ENCODE measurements at regions not wholly inside any gene's neighbourhood (a gene's known extent, or its start where the extent isn't known, plus 50 kb on each side); places are given as distances from the start of the nearest gene placed in this dataset.

DNA sequence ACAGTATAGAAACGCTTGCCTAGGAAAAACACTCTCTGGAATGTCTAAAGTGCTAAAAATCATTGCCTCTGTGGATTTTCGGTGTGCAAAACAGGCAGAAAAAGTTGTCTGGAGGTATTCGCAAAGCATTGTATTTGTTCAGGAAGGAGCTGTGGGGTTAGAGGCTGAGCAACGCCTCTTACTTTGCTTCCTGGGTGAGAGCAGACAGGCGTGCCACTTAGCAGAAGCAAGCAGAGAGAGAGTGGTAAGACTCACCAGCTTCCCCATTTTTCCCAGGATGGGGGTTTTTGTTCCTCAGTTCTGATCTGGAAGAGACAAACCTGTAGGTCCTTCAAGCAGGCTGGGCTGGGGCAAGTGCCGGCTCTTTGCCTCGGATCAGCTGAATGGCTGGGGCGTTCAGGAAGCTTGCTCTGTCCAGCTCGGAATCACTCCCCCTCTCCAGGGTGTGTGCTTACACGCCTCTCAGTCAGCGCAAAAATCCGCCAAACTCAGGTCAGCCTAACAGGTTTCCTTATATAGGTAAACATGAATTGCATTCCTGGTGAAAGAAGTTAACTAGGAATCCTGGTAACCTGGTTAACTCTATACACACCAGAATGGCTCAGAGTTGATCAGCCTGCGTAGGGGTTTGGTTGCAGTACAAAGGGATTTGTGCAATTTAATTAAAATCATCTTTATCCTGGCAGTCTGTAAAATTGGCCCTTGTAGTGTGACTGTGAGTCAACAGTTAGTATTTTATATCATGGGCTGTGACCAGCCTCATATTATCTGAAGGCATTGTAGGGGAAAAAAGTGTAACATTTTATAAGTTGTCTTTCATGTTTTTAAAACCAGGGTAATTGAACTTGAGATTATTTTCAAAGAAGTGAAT lies 213.1 kb upstream of the MID1 start:
- TF ChIP-seq JUN (IDR thresholded peaks at IDR 0.05; ENCODE audit: borderline replicate concordance, insufficient read depth, insufficient read length, low read depth) (no peak), POLR2A (IDR thresholded peaks at IDR 0.05; ENCODE audit: low read depth, low read length) (no peak), GATA2 (IDR thresholded peaks at IDR 0.05; ENCODE audit: insufficient read depth, insufficient read length, low read depth, low read length) (no peak), EZH2 (IDR thresholded peaks at IDR 0.05; ENCODE audit: borderline replicate concordance, low read depth, low read length, severe bottlenecking) (no peak), FOS (IDR thresholded peaks at IDR 0.05; ENCODE audit: borderline replicate concordance, insufficient read depth, low read length) (no peak), POLR2AphosphoS5 (IDR thresholded peaks at IDR 0.05; ENCODE audit: insufficient read depth, low read depth, low read length) (no peak), MYC (IDR thresholded peaks at IDR 0.05; ENCODE audit: low read depth, low read length) (no peak)
- TF ChIP-seq, protein P1, sequence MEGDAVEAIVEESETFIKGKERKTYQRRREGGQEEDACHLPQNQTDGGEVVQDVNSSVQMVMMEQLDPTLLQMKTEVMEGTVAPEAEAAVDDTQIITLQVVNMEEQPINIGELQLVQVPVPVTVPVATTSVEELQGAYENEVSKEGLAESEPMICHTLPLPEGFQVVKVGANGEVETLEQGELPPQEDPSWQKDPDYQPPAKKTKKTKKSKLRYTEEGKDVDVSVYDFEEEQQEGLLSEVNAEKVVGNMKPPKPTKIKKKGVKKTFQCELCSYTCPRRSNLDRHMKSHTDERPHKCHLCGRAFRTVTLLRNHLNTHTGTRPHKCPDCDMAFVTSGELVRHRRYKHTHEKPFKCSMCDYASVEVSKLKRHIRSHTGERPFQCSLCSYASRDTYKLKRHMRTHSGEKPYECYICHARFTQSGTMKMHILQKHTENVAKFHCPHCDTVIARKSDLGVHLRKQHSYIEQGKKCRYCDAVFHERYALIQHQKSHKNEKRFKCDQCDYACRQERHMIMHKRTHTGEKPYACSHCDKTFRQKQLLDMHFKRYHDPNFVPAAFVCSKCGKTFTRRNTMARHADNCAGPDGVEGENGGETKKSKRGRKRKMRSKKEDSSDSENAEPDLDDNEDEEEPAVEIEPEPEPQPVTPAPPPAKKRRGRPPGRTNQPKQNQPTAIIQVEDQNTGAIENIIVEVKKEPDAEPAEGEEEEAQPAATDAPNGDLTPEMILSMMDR (IDR thresholded peaks at IDR 0.05; ENCODE audit: extremely low read depth in 1 of 2, insufficient read depth in 1 of 2, low read depth in 1 of 2, low read length in 2 of 2), result no peak
- TF ChIP-seq, protein P2, sequence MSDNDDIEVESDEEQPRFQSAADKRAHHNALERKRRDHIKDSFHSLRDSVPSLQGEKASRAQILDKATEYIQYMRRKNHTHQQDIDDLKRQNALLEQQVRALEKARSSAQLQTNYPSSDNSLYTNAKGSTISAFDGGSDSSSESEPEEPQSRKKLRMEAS (IDR thresholded peaks at IDR 0.05; ENCODE audit: insufficient read depth, insufficient read length), result no peak
- Histone ChIP-seq H3K36me3 (ENCODE audit: control insufficient read depth in 2 of 2, extremely low read depth in 1 of 2, insufficient read depth in 2 of 2, low read length in 2 of 2) (no peaks in the 10 kb centered on the region), H3K9ac (replicated peaks; ENCODE audit: extremely low read depth, insufficient read depth, low read length) (no peak overlapping the region), H3K9me1 (replicated peaks; ENCODE audit: control insufficient read depth, extremely low read depth, insufficient read depth, low read length) (no peaks in the 10 kb centered on the region), H3K9me3 (replicated peaks; ENCODE audit: control insufficient read depth, insufficient read depth, low read length) (no peaks in the 10 kb centered on the region), H3K4me2 (ENCODE audit: insufficient read depth, low read length) (no peak overlapping the region), H3K79me2 (ENCODE audit: control insufficient read depth, insufficient read depth, low read length) (no peaks in the 10 kb centered on the region), H4K20me1 (replicated peaks; ENCODE audit: control insufficient read depth, extremely low read depth, insufficient read depth, low read length) (no peaks in the 10 kb centered on the region), H2AFZ (ENCODE audit: low read depth, low read length) (no peak overlapping the region), H3K4me1 (ENCODE audit: control insufficient read depth, extremely low read depth, insufficient read depth, low read length) (no peaks in the 10 kb centered on the region), H3K27ac (ENCODE audit: insufficient read depth, low read depth, low read length) (no peak overlapping the region), H3K27me3 (ENCODE audit: control insufficient read depth in 2 of 2, insufficient read depth in 2 of 2, low read length in 2 of 2) (no peaks in the 10 kb centered on the region), H3K4me3 (replicated peaks in 1 of 3; ENCODE audit: insufficient read depth in 1 of 3, low read depth in 1 of 3, low read length in 3 of 3) (no peak overlapping the region)
- no TSS peak for BruUV-seq (replicated peaks)
- intact Hi-C loops (cut with micrococcal nuclease), result no loop called here
- no peak for DNase-seq (ENCODE audit: low read depth, low spot score)
- ChIA-PET CTCF (no interaction called here), POLR2A (no interaction called here)
- FAIRE-seq, result no peak
- dilution Hi-C loops (cut with MboI; ENCODE audit: extremely low pct_ligation_motif_present, low sequenced_read_pairs), result no loop called here

Measured in endothelial cell of umbilical vein (primary cell).